ENCODE measurements at regions not wholly inside any gene's neighbourhood (a gene's known extent, or its start where the extent isn't known, plus 50 kb on each side); places are given as distances from the start of the nearest gene placed in this dataset.

- no peak for DNase-seq (ENCODE audit: low read depth)
Observed at GRCh38 chr3:157626817-157627216, 123.6 kb upstream of the VEPH1 start.

- no peak for DNase-seq (ENCODE audit: low read depth)
Observed at GRCh38 chr3:157624801-157625200, 121.6 kb upstream of the VEPH1 start.

GRCh38 chr3:157618886-157619285, 115.7 kb upstream of the VEPH1 start:
- DNase-seq (ENCODE audit: low read depth), result no peak

GRCh38 chr3:157618075-157618760, 115.0 kb upstream of the VEPH1 start:
- no peak for DNase-seq (ENCODE audit: low read depth)

GRCh38 chr3:157614896-157615295, 111.7 kb upstream of the VEPH1 start:
- no peak for DNase-seq (ENCODE audit: low read depth)

GRCh38 chr3:157611536-157612076, 108.4 kb upstream of the VEPH1 start:
- DNase-seq (ENCODE audit: low read depth), result no peak

GRCh38 chr3:157610876-157611535, 107.8 kb upstream of the VEPH1 start:
- no peak for DNase-seq (ENCODE audit: low read depth)

GRCh38 chr3:157607826-157608405, 104.7 kb upstream of the VEPH1 start:
- DNase-seq (ENCODE audit: low read depth), result no peak

- no peak for DNase-seq (ENCODE audit: low read depth)
Observed at GRCh38 chr3:157606852-157607197, 103.6 kb upstream of the VEPH1 start.

- peak; percentile 35 for DNase-seq (ENCODE audit: low read depth)
Observed at GRCh38 chr3:157606011-157606851, 103.0 kb upstream of the VEPH1 start.

- no peak for DNase-seq (ENCODE audit: low read depth)
Observed at GRCh38 chr3:157605356-157605755, 102.1 kb upstream of the VEPH1 start.

GRCh38 chr3:157602424-157602823, 99.2 kb upstream of the VEPH1 start:
- DNase-seq (ENCODE audit: low read depth), result no peak

GRCh38 chr3:157595259-157595658, 92.0 kb upstream of the VEPH1 start:
- no peak for DNase-seq (ENCODE audit: low read depth)

- DNase-seq (ENCODE audit: low read depth), result no peak
Observed at GRCh38 chr3:157594413-157594812, 91.2 kb upstream of the VEPH1 start.

GRCh38 chr3:157592769-157593168, 89.6 kb upstream of the VEPH1 start:
- DNase-seq (ENCODE audit: low read depth), result no peak

GRCh38 chr3:157590273-157590672, 87.1 kb upstream of the VEPH1 start:
- DNase-seq (ENCODE audit: low read depth), result no peak

GRCh38 chr3:157589211-157589610, 86.0 kb upstream of the VEPH1 start:
- DNase-seq (ENCODE audit: low read depth), result no peak

GRCh38 chr3:157588386-157589060, 85.3 kb upstream of the VEPH1 start:
- no peak for DNase-seq (ENCODE audit: low read depth)

GRCh38 chr3:157586293-157586692, 83.1 kb upstream of the VEPH1 start:
- no peak for DNase-seq (ENCODE audit: low read depth)

GRCh38 chr3:157585386-157585785, 82.2 kb upstream of the VEPH1 start:
- DNase-seq (ENCODE audit: low read depth), result no peak

GRCh38 chr3:157582637-157582973, 79.4 kb upstream of the VEPH1 start:
- DNase-seq (ENCODE audit: low read depth), result no peak
